Fibroblast of lung (primary cell): ENCODE measurements at regions not wholly inside any gene's neighbourhood (a gene's known extent, or its start where the extent isn't known, plus 50 kb on each side); places are given as distances from the start of the nearest gene placed in this dataset.

ENCODE experiments used
- DNase-seq, 2 donors: peaks; one replicate each; pipeline versions ENCODE4 v3.0.0 to v3.0.0-alpha.2; 2010; ENCODE audit warnings: low read depth in 2 of 2
- H2AFZ ChIP-seq: 2 replicates; pipeline ENCODE4 v1.5.1; 2012; ENCODE audit warnings: low read length, control low read depth, inconsistent platforms
- H3K27ac ChIP-seq: 2 replicates; pipeline ENCODE4 v1.5.1; 2011; ENCODE audit warnings: low read length, control low read depth; ENCODE audit not compliant: insufficient read depth
- H3K27me3 ChIP-seq: 2 replicates; pipeline ENCODE4 v1.5.1; 2011; ENCODE audit warnings: mild to moderate bottlenecking, low read length; ENCODE audit not compliant: control insufficient read depth, insufficient read depth
- H3K36me3 ChIP-seq: 2 replicates; pipeline ENCODE4 v1.5.1; 2011; ENCODE audit warnings: low read length; ENCODE audit not compliant: control insufficient read depth, insufficient read depth
- H3K4me1 ChIP-seq: 2 replicates; pipeline ENCODE4 v1.5.1; 2011; ENCODE audit warnings: low read length; ENCODE audit not compliant: control insufficient read depth, insufficient read depth; ENCODE audit errors: extremely low read depth
- H3K4me2 ChIP-seq: 2 replicates; pipeline ENCODE4 v1.5.1; 2011; ENCODE audit warnings: low read length, control low read depth; ENCODE audit not compliant: insufficient read depth; ENCODE audit errors: extremely low read depth
- H3K4me3 ChIP-seq, 4 experiments: fragments of 200-600 bp in 1 of 4; sonication (generic) in 1 of 4; replicated peaks in 1 of 4; 2 replicates each; pipeline ENCODE4 v1.5.1; 2011 to 2016; ENCODE audit warnings: low read length in 4 of 4, low read depth in 3 of 4, mild to moderate bottlenecking in 3 of 4, control low read depth in 2 of 4, inconsistent platforms in 1 of 4, mixed read lengths in 1 of 4; ENCODE audit not compliant: insufficient read depth in 1 of 4; ENCODE audit errors: control extremely low read depth in 1 of 4
- H3K79me2 ChIP-seq: 2 replicates; pipeline ENCODE4 v1.5.1; 2012; ENCODE audit warnings: mild to moderate bottlenecking, low read length, inconsistent platforms; ENCODE audit not compliant: control insufficient read depth, insufficient read depth
- H3K9ac ChIP-seq: 2 replicates; pipeline ENCODE4 v1.5.1; 2011; ENCODE audit warnings: mild to moderate bottlenecking, low read length, control low read depth; ENCODE audit not compliant: insufficient read depth
- H3K9me3 ChIP-seq: 2 replicates; pipeline ENCODE4 v1.5.1; 2012; ENCODE audit warnings: low read depth, low read length; ENCODE audit not compliant: control insufficient read depth, insufficient read depth
- H4K20me1 ChIP-seq: 2 replicates; pipeline ENCODE4 v1.5.1; 2011; ENCODE audit warnings: low read length; ENCODE audit not compliant: control insufficient read depth, insufficient read depth; ENCODE audit errors: extremely low read depth
- CTCF ChIP-seq, 2 donors: IDR thresholded peaks in 1 of 2; conservative IDR thresholded peaks in 1 of 2; 1 replicate in 1 of 2; 2 replicates in 1 of 2; pipeline ENCODE4 v1.5.1; 2011 to 2012; ENCODE audit warnings: low read length in 2 of 2, control low read depth in 1 of 2, inconsistent platforms in 1 of 2, low read depth in 1 of 2, mild to moderate bottlenecking in 1 of 2
- EZH2 ChIP-seq: IDR thresholded peaks from 2 replicates; pipeline ENCODE4 v1.5.1; 2012; ENCODE audit warnings: low read length, control low read depth, mild to moderate bottlenecking; ENCODE audit errors: missing control alignments

- no peaks in the 10 kb centered on the region for H3K9me3 ChIP-seq
- TF ChIP-seq EZH2: no peak
- TF ChIP-seq CTCF (conservative IDR thresholded peaks at IDR 0.05 in 1 of 2, IDR thresholded peaks at IDR 0.05 in 1 of 2; ENCODE audit: low read depth in 1 of 2, low read length in 2 of 2): no peak
- H3K36me3 ChIP-seq: no peaks in the 10 kb centered on the region
- no peak overlapping the region for H3K4me2 ChIP-seq
- no peak for DNase-seq
- no peak overlapping the region for H2AFZ ChIP-seq
- no peaks in the 10 kb centered on the region for H3K79me2 ChIP-seq
- H3K4me1 ChIP-seq: no peaks in the 10 kb centered on the region
- no peaks in the 10 kb centered on the region for H3K27me3 ChIP-seq
- H3K9ac ChIP-seq: no peak overlapping the region
- no peaks in the 10 kb centered on the region for H4K20me1 ChIP-seq
- H3K4me3 ChIP-seq: no peak overlapping the region
- H3K27ac ChIP-seq: no peak overlapping the region
Measured at GRCh38 chr4:167652267-167652666, 418.0 kb upstream of the SPOCK3 start.

GRCh38 chr4:167688660-167689142, 403.6 kb upstream of the ANXA10 start:
- TF ChIP-seq EZH2: no peak
- TF ChIP-seq CTCF (conservative IDR thresholded peaks at IDR 0.05 in 1 of 2, IDR thresholded peaks at IDR 0.05 in 1 of 2; ENCODE audit: low read depth in 1 of 2, low read length in 2 of 2): no peak
- Histone ChIP-seq H4K20me1 (no peaks in the 10 kb centered on the region), H3K9me3 (no peaks in the 10 kb centered on the region), H3K36me3 (no peaks in the 10 kb centered on the region), H3K4me3 (no peak overlapping the region), H3K4me1 (no peaks in the 10 kb centered on the region), H3K9ac (no peak overlapping the region), H3K79me2 (no peaks in the 10 kb centered on the region), H3K4me2 (no peak overlapping the region), H3K27ac (no peak overlapping the region), H3K27me3 (no peaks in the 10 kb centered on the region), H2AFZ (no peak overlapping the region)
- DNase-seq: no peak

- no peak for DNase-seq
- Histone ChIP-seq H3K4me3 (no peak overlapping the region), H3K4me1 (no peaks in the 10 kb centered on the region), H2AFZ (no peak overlapping the region), H3K4me2 (no peak overlapping the region), H3K27ac (no peak overlapping the region), H3K9me3 (no peaks in the 10 kb centered on the region), H3K79me2 (no peaks in the 10 kb centered on the region), H3K9ac (no peak overlapping the region), H3K36me3 (no peaks in the 10 kb centered on the region), H3K27me3 (no peaks in the 10 kb centered on the region), H4K20me1 (no peaks in the 10 kb centered on the region)
- TF ChIP-seq EZH2 (no peak), CTCF (conservative IDR thresholded peaks at IDR 0.05 in 1 of 2, IDR thresholded peaks at IDR 0.05 in 1 of 2; ENCODE audit: low read depth in 1 of 2, low read length in 2 of 2) (no peak)
Measured at GRCh38 chr4:167702391-167702790, 389.9 kb upstream of the ANXA10 start.
